NCI-H82 (cell line): ENCODE measurements at regions not wholly inside any gene's neighbourhood (a gene's known extent, or its start where the extent isn't known, plus 50 kb on each side); places are given as distances from the start of the nearest gene placed in this dataset.
"Not testable (repeated sequence)": the region's sequence is repeated elsewhere in the genome, so short reads cannot be mapped to it uniquely, and the experiment has no call there.

Source experiments
- DNase-seq: peaks from one replicate; lab custom pipeline; 2025; lab: John Stamatoyannopoulos, UW

DNA sequence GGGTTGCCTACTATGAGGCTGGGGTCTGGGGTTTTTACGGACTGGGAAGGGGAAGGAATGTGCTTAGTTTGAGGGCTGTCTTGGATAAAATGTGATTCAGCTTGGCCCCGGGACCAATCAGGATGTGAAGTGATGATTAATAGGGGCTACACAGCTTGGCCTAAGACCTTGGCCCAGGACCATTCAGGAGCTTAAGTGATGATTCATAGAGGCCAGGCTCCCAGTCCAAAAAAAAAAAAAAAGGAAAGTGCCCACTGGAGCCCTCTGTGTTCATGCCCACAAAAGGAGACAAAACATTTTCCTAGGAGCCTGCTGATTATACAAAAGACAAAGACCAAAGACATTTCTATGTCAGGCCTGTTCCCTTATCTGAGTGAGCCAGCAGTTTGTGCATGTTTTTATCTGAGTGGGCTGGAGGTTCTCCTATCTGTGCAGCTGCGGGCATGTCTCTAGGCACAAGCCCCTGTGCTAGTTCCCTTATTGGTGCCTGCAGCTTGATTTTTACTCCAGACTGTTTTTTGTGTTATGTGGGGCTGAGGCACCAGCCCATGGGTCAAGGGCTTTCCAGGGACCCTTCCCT lies 898.2 kb upstream of the GOT2 start:
- no peak for DNase-seq

DNA sequence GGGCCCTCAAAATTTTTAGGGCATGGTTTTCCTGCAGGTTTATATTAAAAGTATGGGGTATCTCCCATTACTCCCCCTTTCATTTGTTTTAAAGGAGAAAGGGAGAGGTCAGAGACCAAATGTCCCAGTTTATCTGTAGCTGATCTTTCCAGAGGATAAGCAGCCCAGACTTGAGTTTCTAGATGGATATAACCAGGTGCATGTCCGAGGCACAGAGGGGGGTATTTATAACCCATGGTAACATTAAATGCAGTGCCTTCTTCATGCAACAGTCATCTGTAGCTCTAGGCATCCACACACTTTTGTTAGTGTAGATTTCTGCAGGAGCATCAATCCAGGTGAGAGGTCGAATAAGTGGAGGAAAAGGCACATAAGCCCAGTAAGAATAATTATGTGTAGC lies 890.3 kb upstream of the GOT2 start:
- not testable (repeated sequence) for DNase-seq

- DNase-seq = no peak
Observed at GRCh38 chr16:59614466-59615240, 880.5 kb upstream of the GOT2 start.

DNA sequence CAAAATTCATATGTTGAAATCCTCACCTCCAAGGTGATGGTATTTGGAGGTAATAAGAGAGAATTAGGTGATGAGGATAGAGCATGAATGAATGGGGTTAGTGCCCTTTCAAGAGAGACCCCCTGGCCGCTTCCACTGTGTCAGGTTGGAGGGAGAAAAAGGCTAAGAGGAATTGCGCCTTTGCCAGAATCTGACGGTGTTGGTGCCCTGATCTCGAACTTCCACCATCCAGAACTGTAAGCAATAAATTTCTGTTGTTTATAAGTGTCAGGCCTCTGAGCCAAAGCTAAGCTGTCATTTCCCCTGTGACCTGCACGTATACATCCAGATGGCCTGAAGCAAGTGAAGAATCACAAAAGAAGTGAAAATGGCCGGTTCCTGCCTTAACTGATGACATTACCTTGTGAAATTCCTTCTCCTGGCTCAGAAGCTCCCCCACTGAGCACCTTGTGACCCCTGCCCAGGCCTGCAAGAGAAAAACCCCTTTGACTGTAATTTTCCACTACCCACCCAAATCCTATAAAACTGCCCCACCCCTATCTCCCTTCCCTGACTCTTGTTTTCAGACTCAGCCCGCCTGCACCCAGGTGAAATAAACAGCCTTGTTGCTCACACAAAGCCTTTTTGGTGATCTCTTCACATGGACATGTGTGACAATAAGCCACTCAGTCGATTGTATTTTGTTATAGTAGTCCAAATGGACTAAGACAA lies 878.9 kb upstream of the GOT2 start:
- DNase-seq = peak; percentile 45

- DNase-seq = no peak
Observed at GRCh38 chr16:59612094-59612493, 878.0 kb upstream of the GOT2 start.

DNA sequence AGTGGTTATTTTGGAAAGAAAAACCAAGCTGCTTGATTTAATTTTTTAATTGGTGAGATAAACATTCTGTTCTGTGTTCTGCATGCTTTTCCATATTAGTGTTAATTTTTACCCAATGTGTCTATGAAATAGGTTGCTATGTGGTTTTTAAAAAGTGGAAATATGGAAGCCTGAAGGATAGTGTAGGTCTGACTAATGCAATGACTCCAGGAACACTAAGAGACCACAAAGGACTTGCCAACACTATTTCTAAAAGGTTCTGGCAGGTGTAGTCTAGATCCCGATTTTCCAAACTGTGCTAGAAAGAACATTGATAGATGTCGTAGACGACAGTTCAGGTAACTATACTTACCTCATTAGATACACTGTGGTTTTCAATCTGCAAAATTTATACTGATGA lies 877.4 kb upstream of the GOT2 start:
- DNase-seq = no peak

GRCh38 chr16:59605706-59606105 lies 871.6 kb upstream of the GOT2 start:
- DNase-seq = no peak

DNA sequence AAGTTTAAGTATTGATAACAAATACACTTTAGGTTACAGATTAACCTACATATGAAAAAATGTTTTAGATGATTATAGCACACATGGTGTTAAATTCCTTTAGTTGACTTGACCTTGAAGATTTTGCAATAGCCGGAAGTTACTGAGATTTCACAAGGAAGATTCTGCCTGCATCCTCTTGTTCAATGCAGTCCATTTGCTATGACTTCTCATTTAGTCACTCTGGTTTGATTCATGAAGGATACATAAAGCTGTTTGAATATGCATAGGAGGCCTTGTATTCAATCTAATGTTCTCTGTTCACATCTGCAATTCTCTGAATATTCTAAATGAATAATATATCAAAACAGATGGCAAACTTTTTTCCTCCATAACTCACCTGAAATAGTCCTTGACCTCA lies 870.2 kb upstream of the GOT2 start:
- DNase-seq = no peak

- no peak for DNase-seq
Observed at GRCh38 chr16:59601452-59601851, 867.3 kb upstream of the GOT2 start.

DNA sequence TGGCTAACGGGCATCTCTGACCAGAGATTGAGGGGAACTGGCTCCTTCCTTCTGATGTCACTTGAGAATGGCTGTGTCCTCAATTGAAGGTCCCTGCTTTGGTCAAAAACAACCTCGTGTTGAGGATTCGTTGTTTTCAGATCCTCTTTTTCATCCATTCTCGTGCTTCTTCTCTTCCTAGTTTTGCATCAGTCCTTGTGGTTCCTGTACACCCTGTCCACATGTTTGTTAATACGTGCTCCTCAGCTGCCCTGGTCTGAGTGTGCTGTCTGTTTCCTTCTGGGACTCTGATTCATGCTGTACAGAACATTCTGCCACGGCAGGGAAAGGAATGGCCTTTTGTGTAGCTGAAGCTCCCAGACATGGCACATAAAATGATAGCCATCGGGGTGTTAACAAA lies 863.2 kb upstream of the GOT2 start:
- no peak for DNase-seq

GRCh38 chr16:59596693-59597092 lies 862.6 kb upstream of the GOT2 start:
- no peak for DNase-seq

DNA sequence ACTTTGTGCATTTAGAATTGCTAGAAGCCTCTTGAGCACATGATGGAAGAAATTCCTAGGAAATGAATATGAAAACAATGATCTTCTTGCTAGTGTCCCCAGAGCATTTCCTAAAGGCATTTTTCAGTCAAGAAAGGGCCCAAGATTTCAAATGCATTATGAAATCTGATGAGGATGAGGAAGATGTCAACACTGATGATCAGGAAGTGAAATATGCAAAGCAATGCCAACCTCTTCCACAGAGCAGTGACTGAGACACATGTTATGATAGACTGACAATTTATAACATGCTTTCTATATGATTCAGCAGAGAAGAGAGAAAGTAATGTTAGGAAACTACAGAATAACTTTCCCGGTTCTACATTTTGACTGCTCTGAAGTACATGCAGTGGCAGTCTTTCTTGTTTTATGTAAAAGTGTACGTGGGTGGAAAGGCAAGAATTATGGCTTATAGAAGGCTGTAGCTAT lies 859.1 kb upstream of the GOT2 start:
- DNase-seq = no peak

- no peak for DNase-seq
Observed at GRCh38 chr16:59591480-59591879, 857.4 kb upstream of the GOT2 start.

DNA sequence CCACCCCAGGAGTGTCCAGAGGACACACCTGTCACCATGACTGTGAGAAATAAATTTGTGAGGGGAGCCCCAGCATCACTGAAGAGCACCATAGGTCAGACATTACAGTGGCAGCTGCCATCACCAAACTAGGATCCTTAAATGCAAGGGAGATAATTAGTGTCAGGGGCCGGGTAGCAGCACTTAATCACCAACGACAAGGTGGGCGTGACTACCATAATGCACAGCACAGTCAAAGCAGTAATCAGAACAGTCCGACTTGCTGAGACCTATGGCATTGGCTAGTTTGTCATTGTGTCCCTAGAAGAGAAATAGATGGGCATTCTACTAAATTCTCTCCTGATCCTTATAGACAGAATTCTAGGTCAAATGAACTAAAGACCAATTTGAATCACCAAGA lies 856.7 kb upstream of the GOT2 start:
- peak; percentile 13 for DNase-seq

GRCh38 chr16:59586331-59586730 lies 852.2 kb upstream of the GOT2 start:
- DNase-seq = no peak

DNA sequence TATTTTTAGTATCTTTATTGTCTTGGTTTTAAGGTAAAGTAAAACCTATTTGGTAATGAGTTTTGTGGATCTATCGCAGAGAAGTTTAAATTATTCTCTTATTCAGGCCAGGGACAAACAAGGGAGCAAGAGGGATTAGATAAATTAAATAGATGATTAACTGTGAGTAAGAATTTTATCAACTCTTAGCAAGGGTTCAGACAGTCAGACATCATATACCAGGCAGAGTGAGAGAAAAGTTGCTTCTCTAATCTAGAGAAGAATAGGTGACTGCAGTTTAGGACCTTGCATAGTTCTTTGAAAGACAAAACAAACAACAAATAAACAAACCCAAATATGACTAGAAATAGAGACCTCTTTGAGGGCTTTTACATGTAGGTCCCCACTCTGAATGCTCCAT lies 840.2 kb upstream of the GOT2 start:
- no peak for DNase-seq

DNA sequence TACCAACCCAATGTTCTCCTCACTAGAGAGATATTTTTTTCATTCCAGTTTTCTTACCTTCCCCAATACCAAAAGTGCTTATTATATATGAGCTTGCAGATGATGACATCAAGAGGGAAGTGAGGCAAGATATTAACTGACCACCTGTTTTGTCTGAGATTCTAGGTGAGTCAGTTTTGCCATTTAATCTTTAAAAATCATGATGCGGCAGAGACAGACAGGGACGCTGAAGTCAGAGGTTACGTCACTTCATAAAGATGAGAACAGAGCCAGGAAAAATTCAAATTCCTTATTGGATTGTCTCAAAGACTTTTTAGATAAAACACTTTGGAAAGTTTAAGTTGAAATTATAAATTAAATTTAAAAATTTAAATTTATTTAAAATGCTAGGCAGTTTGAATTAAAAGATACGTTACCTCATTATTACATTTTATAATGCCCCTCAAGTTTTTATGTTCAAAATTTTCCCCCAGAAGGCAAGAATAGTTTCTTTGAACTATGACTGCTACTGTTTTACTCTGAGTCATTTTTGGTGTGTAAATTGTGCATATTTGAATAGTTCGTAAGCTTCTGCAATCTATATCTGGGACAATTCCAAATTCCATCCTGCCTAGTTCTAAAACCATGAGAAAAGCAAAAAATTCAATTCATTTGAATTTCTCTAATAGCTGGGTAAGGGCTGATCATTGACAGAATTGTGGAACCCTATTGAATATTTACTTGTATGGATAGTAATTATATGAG lies 839.6 kb upstream of the GOT2 start:
- no peak for DNase-seq

- no peak for DNase-seq
Observed at GRCh38 chr16:59567496-59567895, 833.4 kb upstream of the GOT2 start.

GRCh38 chr16:59566446-59566845 lies 832.3 kb upstream of the GOT2 start:
- peak; percentile 86 for DNase-seq

GRCh38 chr16:59558679-59559078 lies 824.6 kb upstream of the GOT2 start:
- DNase-seq = no peak

- no peak for DNase-seq
Observed at GRCh38 chr16:59552164-59552563, 818.0 kb upstream of the GOT2 start.

DNA sequence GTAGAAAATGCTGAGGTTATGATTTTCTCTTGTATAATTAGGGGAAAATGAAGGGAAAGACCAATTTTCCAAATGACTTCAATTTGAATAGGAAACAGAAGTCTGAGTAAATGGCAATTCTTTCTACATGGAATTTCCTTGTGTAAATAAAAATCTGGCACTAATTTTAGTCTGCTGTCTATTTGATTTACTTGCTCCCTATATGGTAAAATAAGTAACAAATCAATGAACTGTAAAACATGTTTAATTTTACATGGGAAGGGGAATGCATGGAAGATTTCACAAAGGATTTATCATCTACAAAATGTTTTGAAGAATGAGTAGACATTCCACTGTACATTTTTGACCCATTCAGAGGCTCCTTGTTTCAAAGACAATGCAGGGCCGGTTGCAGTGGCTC lies 811.6 kb upstream of the GOT2 start:
- DNase-seq = no peak

DNA sequence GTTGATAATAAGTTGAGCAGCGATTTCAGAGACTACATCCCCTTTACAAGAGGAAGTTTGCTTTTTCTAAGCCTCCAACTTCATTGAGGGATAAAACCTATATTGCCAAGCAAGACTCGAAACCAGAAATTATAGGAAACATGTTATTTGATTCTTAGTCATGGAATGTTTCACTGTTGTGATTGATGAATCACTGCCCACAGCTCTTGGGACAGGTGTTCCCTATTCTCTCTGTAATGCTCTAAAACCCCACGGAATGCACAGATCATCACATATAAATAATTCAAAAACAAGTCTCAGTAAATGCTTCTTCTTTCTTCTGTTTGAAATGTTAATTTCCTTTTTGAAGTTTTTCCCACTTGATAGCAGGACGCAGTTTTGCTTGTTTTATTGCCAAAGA lies 809.5 kb upstream of the GOT2 start:
- DNase-seq = no peak
